PC-3 (cell line): ENCODE measurements at regions not wholly inside any gene's neighbourhood (a gene's known extent, or its start where the extent isn't known, plus 50 kb on each side); places are given as distances from the start of the nearest gene placed in this dataset.
"Not testable (repeated sequence)": the region's sequence is repeated elsewhere in the genome, so short reads cannot be mapped to it uniquely, and the experiment has no call there.

Experiments used
- EZH2 ChIP-seq: fragments of 300-600 bp; sonication (generic); IDR thresholded peaks from one replicate; pipeline ENCODE4 v1.6.1; 2017; ENCODE audit warnings: antibody characterized with exemption, mild to moderate bottlenecking, low read length; ENCODE audit not compliant: unreplicated experiment
- EZH2phosphoT487 ChIP-seq: fragments of 300-600 bp; sonication (generic); IDR thresholded peaks from 2 replicates; pipeline ENCODE4 v1.6.1; 2018; ENCODE audit warnings: mild to moderate bottlenecking, antibody characterized with exemption, low read length, borderline replicate concordance
- TF ChIP-seq, protein P1 (sequence below): fragments of 300-600 bp; sonication (generic); conservative IDR thresholded peaks from 2 replicates; pipeline ENCODE4 v1.5.1; 2017; ENCODE audit warnings: antibody characterized with exemption, low read depth, mild to moderate bottlenecking, low read length

- TF ChIP-seq, protein P1, sequence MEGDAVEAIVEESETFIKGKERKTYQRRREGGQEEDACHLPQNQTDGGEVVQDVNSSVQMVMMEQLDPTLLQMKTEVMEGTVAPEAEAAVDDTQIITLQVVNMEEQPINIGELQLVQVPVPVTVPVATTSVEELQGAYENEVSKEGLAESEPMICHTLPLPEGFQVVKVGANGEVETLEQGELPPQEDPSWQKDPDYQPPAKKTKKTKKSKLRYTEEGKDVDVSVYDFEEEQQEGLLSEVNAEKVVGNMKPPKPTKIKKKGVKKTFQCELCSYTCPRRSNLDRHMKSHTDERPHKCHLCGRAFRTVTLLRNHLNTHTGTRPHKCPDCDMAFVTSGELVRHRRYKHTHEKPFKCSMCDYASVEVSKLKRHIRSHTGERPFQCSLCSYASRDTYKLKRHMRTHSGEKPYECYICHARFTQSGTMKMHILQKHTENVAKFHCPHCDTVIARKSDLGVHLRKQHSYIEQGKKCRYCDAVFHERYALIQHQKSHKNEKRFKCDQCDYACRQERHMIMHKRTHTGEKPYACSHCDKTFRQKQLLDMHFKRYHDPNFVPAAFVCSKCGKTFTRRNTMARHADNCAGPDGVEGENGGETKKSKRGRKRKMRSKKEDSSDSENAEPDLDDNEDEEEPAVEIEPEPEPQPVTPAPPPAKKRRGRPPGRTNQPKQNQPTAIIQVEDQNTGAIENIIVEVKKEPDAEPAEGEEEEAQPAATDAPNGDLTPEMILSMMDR = not testable (repeated sequence)
- TF ChIP-seq EZH2, EZH2phosphoT487: not testable (repeated sequence)
Observed at GRCh38 chr17:52883907-52884491, 725.5 kb upstream of the CA10 start.
